Naive thymus-derived CD4-positive, alpha-beta T cell (primary cell): ENCODE measurements at regions not wholly inside any gene's neighbourhood (a gene's known extent, or its start where the extent isn't known, plus 50 kb on each side); places are given as distances from the start of the nearest gene placed in this dataset.
A peak's percentile ranks its signal among the peaks of the same experiment; 100 is the strongest.

Experiments used
- ATAC-seq: fragments of 150-1000 bp; cut with Tn5 transposase; 2 replicates; pipeline ENCODE4 v1.10.0; 2021; ENCODE audit warnings: mild to moderate bottlenecking, moderate library complexity
- CTCF ChIA-PET: fragments of 350-600 bp; sonication (Branson Sonifier 250); formaldehyde crosslinking; loops from one replicate; lab custom pipeline; 2021; ENCODE audit warnings: antibody characterized with exemption; lab: Charles Lee
- POLR2A ChIA-PET: fragments of 350-600 bp; sonication (Branson Sonifier 250); formaldehyde crosslinking; loops from one replicate; lab custom pipeline; 2021; ENCODE audit warnings: antibody characterized with exemption, inconsistent platforms; lab: Charles Lee
- DNase-seq, 9 donors: peaks; one replicate each; pipeline versions ENCODE4 v3.0.0 to v3.0.0-alpha.2; 2020 to 2022; ENCODE audit warnings: mixed read lengths in 1 of 9
- H3K27ac ChIP-seq: one replicate; pipeline ENCODE4 v1.7.0; 2013; ENCODE audit warnings: mild to moderate bottlenecking, low read depth, low read length, moderate library complexity
- H3K27me3 ChIP-seq, 2 donors: one replicate each; pipeline ENCODE4 v1.7.0; 2013; ENCODE audit warnings: low read length in 2 of 2, mild to moderate bottlenecking in 2 of 2, moderate library complexity in 2 of 2; ENCODE audit not compliant: control insufficient read depth in 2 of 2, insufficient read depth in 2 of 2
- H3K36me3 ChIP-seq, 3 experiments: 1 replicate in 2 of 3; 2 replicates in 1 of 3; pipeline ENCODE4 v1.7.0; 2013; ENCODE audit warnings: low read length in 3 of 3, mild to moderate bottlenecking in 3 of 3, moderate library complexity in 1 of 3; ENCODE audit not compliant: insufficient read depth in 3 of 3, control insufficient read depth in 2 of 3
- H3K4me1 ChIP-seq, 2 donors: one replicate each; pipeline ENCODE4 v1.7.0; 2013; ENCODE audit warnings: low read length in 2 of 2, mild to moderate bottlenecking in 2 of 2, moderate library complexity in 1 of 2; ENCODE audit not compliant: control insufficient read depth in 2 of 2, insufficient read depth in 2 of 2
- H3K4me3 ChIP-seq: 2 replicates; pipeline ENCODE4 v1.7.0; 2013; ENCODE audit warnings: mild to moderate bottlenecking, low read length
- H3K9me3 ChIP-seq, 3 experiments: 1 replicate in 2 of 3; 2 replicates in 1 of 3; pipeline ENCODE4 v1.7.0; 2013; ENCODE audit warnings: low read length in 3 of 3; ENCODE audit not compliant: control insufficient read depth in 2 of 3
- H3K27ac Mint-ChIP-seq, 9 donors: one replicate each; pipeline ENCODE4 v1.8.0; 2020 to 2022; ENCODE audit warnings: mixed read lengths in 9 of 9, mild to moderate bottlenecking in 8 of 9, moderate library complexity in 5 of 9, inconsistent platforms in 2 of 9
- H3K27me3 Mint-ChIP-seq, 5 donors: one replicate each; pipeline ENCODE4 v1.8.0; 2021 to 2022; ENCODE audit warnings: mixed read lengths in 5 of 5, mild to moderate bottlenecking in 1 of 5
- H3K36me3 Mint-ChIP-seq, 5 donors: one replicate each; pipeline ENCODE4 v1.8.0; 2020 to 2022; ENCODE audit warnings: mixed read lengths in 5 of 5, mild to moderate bottlenecking in 3 of 5, inconsistent platforms in 1 of 5
- H3K4me1 Mint-ChIP-seq, 7 donors: one replicate each; pipeline ENCODE4 v1.8.0; 2020 to 2022; ENCODE audit warnings: mixed read lengths in 7 of 7, mild to moderate bottlenecking in 3 of 7, inconsistent platforms in 1 of 7
- H3K4me3 Mint-ChIP-seq, 10 donors: one replicate each; pipeline ENCODE4 v1.8.0; 2020 to 2022; ENCODE audit warnings: mild to moderate bottlenecking in 10 of 10, mixed read lengths in 10 of 10, moderate library complexity in 6 of 10, inconsistent platforms in 2 of 10
- H3K9me3 Mint-ChIP-seq, 11 donors: one replicate each; pipeline ENCODE4 v1.8.0; 2020 to 2022; ENCODE audit warnings: mixed read lengths in 11 of 11, mild to moderate bottlenecking in 4 of 11, inconsistent platforms in 1 of 11, moderate library complexity in 1 of 11
- intact Hi-C, 2 donors: fragments of 100-400 bp; cut with micrococcal nuclease; formaldehyde crosslinking; loops; one replicate each; pipeline ENCODE4 v1.15.1; 2023

DNA sequence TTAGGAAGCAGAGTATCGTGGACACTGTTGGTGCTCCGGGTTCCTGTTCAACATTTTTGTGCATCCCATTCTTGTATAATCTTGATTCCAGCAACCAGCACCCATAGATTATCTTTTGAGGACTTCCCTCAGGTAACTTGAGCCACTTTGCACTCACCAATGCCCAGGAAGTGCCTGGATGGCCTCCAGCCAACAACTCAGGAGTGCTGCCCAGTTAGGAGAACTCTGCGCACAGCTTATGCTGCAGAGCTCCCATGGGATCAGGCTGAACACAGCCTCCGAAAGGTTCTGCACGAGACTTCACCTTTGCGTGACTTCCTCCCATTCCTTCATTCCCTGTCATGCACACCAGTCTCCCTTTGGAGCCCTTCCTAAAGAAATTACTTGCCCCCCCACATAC is 64.3 kb upstream of the LRRN1 start:
- Histone ChIP-seq H3K4me1 (no peaks in the 10 kb centered on the region), H3K36me3 (no peaks in the 10 kb centered on the region), H3K4me3 (no peak overlapping the region), H3K27ac (no peak overlapping the region), H3K27me3 (no peaks in the 10 kb centered on the region), H3K9me3 (no peaks in the 10 kb centered on the region)
- H3K27ac Mint-ChIP-seq = peak overlapping the region in 1 of 9 donors; percentile 6
- no peaks in the 10 kb centered on the region for H3K9me3 Mint-ChIP-seq
- intact Hi-C loops = no loop called here
- DNase-seq (no peak), ATAC-seq (no peak)
- H3K4me1 Mint-ChIP-seq = no peaks in the 10 kb centered on the region
- POLR2A ChIA-PET = no interaction called here
- peaks cover 0 to 9% (median 0%) of the 10 kb centered on the region in 5 donors for H3K36me3 Mint-ChIP-seq
- CTCF ChIA-PET = no interaction called here
- H3K27me3 Mint-ChIP-seq = peaks cover 0 to 5% (median 0%) of the 10 kb centered on the region in 5 donors
- no peak overlapping the region for H3K4me3 Mint-ChIP-seq

- Histone ChIP-seq H3K4me1 (no peaks in the 10 kb centered on the region), H3K27me3 (no peaks in the 10 kb centered on the region), H3K4me3 (no peak overlapping the region), H3K36me3 (no peaks in the 10 kb centered on the region), H3K9me3 (no peaks in the 10 kb centered on the region), H3K27ac (no peak overlapping the region)
- H3K27ac Mint-ChIP-seq = no peak overlapping the region
- no peak for ATAC-seq
- CTCF ChIA-PET = no interaction called here
- no peak overlapping the region for H3K4me3 Mint-ChIP-seq
- H3K36me3 Mint-ChIP-seq = peaks cover 0 to 5% (median 0%) of the 10 kb centered on the region in 5 donors
- no peaks in the 10 kb centered on the region for H3K27me3 Mint-ChIP-seq
- POLR2A ChIA-PET = no interaction called here
- no peaks in the 10 kb centered on the region for H3K4me1 Mint-ChIP-seq
- intact Hi-C loops = no loop called here
- DNase-seq = no peak
- peaks cover 0 to 4% (median 0%) of the 10 kb centered on the region in 11 donors for H3K9me3 Mint-ChIP-seq
These were observed 70.0 kb upstream of the LRRN1 start for GRCh38 chr3:3729261-3729660.

GRCh38 chr3:3726549-3726948 is 72.7 kb upstream of the LRRN1 start:
- H3K27ac Mint-ChIP-seq = no peak overlapping the region

GRCh38 chr3:3714572-3714971 is 84.7 kb upstream of the LRRN1 start:
- Mint-ChIP-seq H3K4me3 (no peak overlapping the region), H3K9me3 (peaks cover 0 to 10% (median 3%) of the 10 kb centered on the region in 11 donors), H3K4me1 (peaks cover 0 to 5% (median 0%) of the 10 kb centered on the region in 7 donors), H3K27ac (no peak overlapping the region), H3K27me3 (peaks cover 0 to 4% (median 0%) of the 10 kb centered on the region in 5 donors), H3K36me3 (peaks cover 0 to 8% (median 1%) of the 10 kb centered on the region in 5 donors)
- Histone ChIP-seq H3K4me1 (no peaks in the 10 kb centered on the region), H3K27me3 (no peaks in the 10 kb centered on the region), H3K4me3 (no peak overlapping the region), H3K36me3 (no peaks in the 10 kb centered on the region), H3K9me3 (no peaks in the 10 kb centered on the region), H3K27ac (no peak overlapping the region)
- CTCF ChIA-PET = no interaction called here
- POLR2A ChIA-PET = no interaction called here
- intact Hi-C loops = no loop called here
- DNase-seq (no peak), ATAC-seq (no peak)

More at GRCh38 chr3:3726549-3726948, 72.7 kb upstream of the LRRN1 start:
- Histone ChIP-seq H3K36me3 (no peaks in the 10 kb centered on the region), H3K9me3 (no peaks in the 10 kb centered on the region), H3K4me1 (no peaks in the 10 kb centered on the region), H3K4me3 (no peak overlapping the region), H3K27me3 (no peaks in the 10 kb centered on the region), H3K27ac (no peak overlapping the region)
- Mint-ChIP-seq H3K9me3 (peaks cover 0 to 4% (median 0%) of the 10 kb centered on the region in 11 donors), H3K27me3 (no peaks in the 10 kb centered on the region), H3K4me1 (no peaks in the 10 kb centered on the region), H3K4me3 (no peak overlapping the region), H3K36me3 (peaks cover 0 to 5% (median 0%) of the 10 kb centered on the region in 5 donors)
- intact Hi-C loops = no loop called here
- ATAC-seq (no peak), DNase-seq (no peak)
- ChIA-PET POLR2A (interaction anchor here (0.6 kb wide), 1 partner anchor 139 kb away, joined by 4 read pairs; no protein-coding TSS in a partner anchor), CTCF (interaction anchor here (0.6 kb wide), 1 partner anchor 128 kb away, joined by 4 read pairs; no protein-coding TSS in a partner anchor)

GRCh38 chr3:3712971-3713370 is 86.3 kb upstream of the LRRN1 start:
- ChIA-PET POLR2A (no interaction called here), CTCF (no interaction called here)
- Mint-ChIP-seq H3K27ac (no peak overlapping the region), H3K4me1 (no peaks in the 10 kb centered on the region), H3K36me3 (peaks cover 0 to 4% (median 0%) of the 10 kb centered on the region in 5 donors), H3K27me3 (no peaks in the 10 kb centered on the region), H3K4me3 (no peak overlapping the region), H3K9me3 (peaks cover 0 to 4% (median 0%) of the 10 kb centered on the region in 11 donors)
- ATAC-seq (no peak), DNase-seq (no peak)
- no peaks in the 10 kb centered on the region for H3K36me3 ChIP-seq
- H3K4me3 ChIP-seq = no peak overlapping the region
- no peaks in the 10 kb centered on the region for H3K4me1 ChIP-seq
- no peaks in the 10 kb centered on the region for H3K27me3 ChIP-seq
- no peak overlapping the region for H3K27ac ChIP-seq
- H3K9me3 ChIP-seq = no peaks in the 10 kb centered on the region
- intact Hi-C loops = no loop called here

DNA sequence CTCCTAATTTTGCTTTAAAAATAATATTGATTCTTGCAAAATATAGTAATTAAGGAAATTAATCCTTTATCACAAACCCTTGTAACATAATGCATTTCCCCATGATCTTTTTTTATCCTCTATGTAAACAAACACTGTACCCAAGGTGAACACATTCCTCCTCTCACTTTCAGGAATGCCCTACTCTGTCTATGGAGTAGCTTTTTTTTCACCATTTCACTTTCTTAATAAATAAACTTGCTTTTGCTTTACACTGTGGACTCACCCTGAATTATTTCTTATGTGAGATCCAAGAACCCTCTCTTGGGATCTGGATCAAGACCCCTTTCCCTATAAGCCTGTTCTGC is 90.5 kb upstream of the LRRN1 start:
- Histone ChIP-seq H3K36me3 (no peaks in the 10 kb centered on the region), H3K27me3 (no peaks in the 10 kb centered on the region), H3K4me3 (no peak overlapping the region), H3K27ac (no peak overlapping the region), H3K4me1 (no peaks in the 10 kb centered on the region), H3K9me3 (no peaks in the 10 kb centered on the region)
- Mint-ChIP-seq H3K9me3 (peaks cover 0 to 2% (median 0%) of the 10 kb centered on the region in 11 donors), H3K27me3 (no peaks in the 10 kb centered on the region), H3K27ac (no peak overlapping the region), H3K4me1 (no peaks in the 10 kb centered on the region), H3K36me3 (no peaks in the 10 kb centered on the region), H3K4me3 (no peak overlapping the region)
- intact Hi-C loops = no loop called here
- ATAC-seq = no peak
- DNase-seq = no peak
- CTCF ChIA-PET = no interaction called here
- POLR2A ChIA-PET = no interaction called here

DNA sequence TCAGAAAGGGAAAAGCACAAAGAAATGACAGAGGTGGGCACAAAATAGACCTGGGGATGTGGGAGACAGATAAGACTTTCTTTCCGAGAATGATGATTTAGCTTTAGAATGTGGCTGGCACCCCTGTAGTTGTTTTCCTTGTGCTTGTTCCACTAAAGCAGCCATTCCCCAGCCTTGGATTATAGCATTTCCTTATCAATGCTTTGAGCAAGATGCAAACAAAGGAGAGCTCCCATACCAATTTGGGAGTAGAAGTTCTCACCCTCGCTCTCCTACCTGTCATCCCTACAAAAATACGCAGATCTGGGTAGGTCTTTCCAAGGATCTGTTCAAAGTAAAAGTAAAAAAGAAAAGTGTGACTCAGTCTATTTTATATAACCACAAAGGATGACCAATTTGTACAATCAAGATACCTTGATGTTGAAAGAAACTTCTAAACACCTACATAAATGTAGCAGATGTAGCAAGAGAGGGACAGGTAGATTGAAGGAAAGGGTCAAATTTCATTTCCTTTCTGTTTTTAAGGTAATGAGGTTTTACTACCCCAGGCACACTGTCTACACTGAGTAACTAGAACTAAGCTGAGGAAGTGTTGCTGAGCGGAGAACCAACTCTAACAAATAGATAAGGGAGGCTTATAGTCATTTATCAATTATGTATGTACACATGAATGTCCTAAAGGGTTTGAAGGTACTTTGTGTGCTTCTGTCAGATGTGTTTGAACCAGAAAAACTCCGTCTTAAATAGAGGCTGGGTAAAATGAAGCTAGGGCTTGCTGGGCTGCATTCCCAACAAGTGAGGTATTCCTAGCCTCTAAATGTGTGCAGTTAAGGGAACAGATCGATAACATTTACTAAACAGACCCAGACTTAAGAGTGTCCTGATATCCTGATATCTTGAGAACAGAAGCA is 91.1 kb upstream of the LRRN1 start:
- H3K36me3 ChIP-seq = no peaks in the 10 kb centered on the region
- Mint-ChIP-seq H3K4me1 (no peaks in the 10 kb centered on the region), H3K27ac (no peak overlapping the region), H3K9me3 (peaks cover 0 to 2% (median 0%) of the 10 kb centered on the region in 11 donors), H3K27me3 (no peaks in the 10 kb centered on the region), H3K36me3 (no peaks in the 10 kb centered on the region), H3K4me3 (no peak overlapping the region)
- ChIA-PET CTCF (no interaction called here), POLR2A (no interaction called here)
- H3K9me3 ChIP-seq = no peaks in the 10 kb centered on the region
- no peaks in the 10 kb centered on the region for H3K27me3 ChIP-seq
- no peaks in the 10 kb centered on the region for H3K4me1 ChIP-seq
- H3K4me3 ChIP-seq = no peak overlapping the region
- intact Hi-C loops = no loop called here
- DNase-seq (no peak), ATAC-seq (no peak)
- H3K27ac ChIP-seq = no peak overlapping the region
